ENCODE measurements at regions not wholly inside any gene's neighbourhood (a gene's known extent, or its start where the extent isn't known, plus 50 kb on each side); places are given as distances from the start of the nearest gene placed in this dataset.
"Not testable (repeated sequence)": the region's sequence is repeated elsewhere in the genome, so short reads cannot be mapped to it uniquely, and the experiment has no call there.

GRCh38 chr14:105700622-105701288, 174.4 kb downstream of the TMEM121 start:
- Histone ChIP-seq H3K27me3 (ENCODE audit: insufficient read depth, low read depth, severe bottlenecking) (peaks cover 17% of the 10 kb centered on the region), H3K9me3 (ENCODE audit: severe bottlenecking) (no peaks in the 10 kb centered on the region), H3K36me3 (no peaks in the 10 kb centered on the region), H3K4me3 (ENCODE audit: low read depth, low read length) (no peak overlapping the region), H3K27ac (no peak overlapping the region)
- no peak for TF ChIP-seq CTCF (IDR thresholded peaks at IDR 0.05; ENCODE audit: low read depth, low read length)
- DNase-seq, result no peak

- Histone ChIP-seq H3K9me3 (ENCODE audit: severe bottlenecking) (no peaks in the 10 kb centered on the region), H3K27me3 (ENCODE audit: insufficient read depth, low read depth, severe bottlenecking) (peaks cover 17% of the 10 kb centered on the region), H3K36me3 (no peaks in the 10 kb centered on the region), H3K27ac (no peak overlapping the region), H3K4me3 (ENCODE audit: low read depth, low read length) (no peak overlapping the region)
- no peak for TF ChIP-seq CTCF (IDR thresholded peaks at IDR 0.05; ENCODE audit: low read depth, low read length)
- no peak for DNase-seq
Measured at GRCh38 chr14:105701456-105702274, 175.3 kb downstream of the TMEM121 start.

DNA sequence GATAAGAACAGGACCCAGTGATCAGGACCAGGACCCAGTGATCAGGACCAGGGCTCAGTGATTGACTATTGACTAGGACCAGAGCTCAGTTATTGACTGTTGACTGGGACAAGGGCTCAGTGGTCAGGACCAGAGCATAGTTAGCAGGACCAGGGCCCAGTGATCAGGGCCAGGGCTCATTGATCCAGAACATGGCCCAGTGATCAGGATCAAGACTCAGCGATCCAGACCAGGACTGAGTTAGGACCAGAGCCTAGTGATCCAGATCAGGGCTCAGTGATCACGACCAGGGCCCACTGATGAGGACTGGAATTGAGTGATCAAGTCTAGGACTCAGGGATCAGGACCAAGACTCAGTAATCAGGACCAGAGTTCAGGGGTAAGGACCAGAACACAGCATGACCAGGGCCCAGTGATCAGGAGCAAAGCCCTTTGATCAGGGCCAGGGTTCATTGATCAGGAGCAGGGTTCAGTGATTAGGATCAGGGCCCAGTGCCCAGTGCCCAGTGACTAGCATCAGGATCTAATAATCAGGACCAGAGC, 176.0 kb downstream of the TMEM121 start:
- Histone ChIP-seq H3K36me3 (no peaks in the 10 kb centered on the region), H3K9me3 (ENCODE audit: severe bottlenecking) (no peaks in the 10 kb centered on the region), H3K27me3 (ENCODE audit: insufficient read depth, low read depth, severe bottlenecking) (peaks cover 17% of the 10 kb centered on the region), H3K4me3 (ENCODE audit: low read depth, low read length) (no peak overlapping the region), H3K27ac (no peak overlapping the region)
- no peak for DNase-seq
- TF ChIP-seq CTCF (IDR thresholded peaks at IDR 0.05; ENCODE audit: low read depth, low read length), result no peak

- not testable (repeated sequence) for DNase-seq; H3K36me3 ChIP-seq; H3K4me3 ChIP-seq (ENCODE audit: low read depth, low read length); H3K27ac ChIP-seq; H3K9me3 ChIP-seq (ENCODE audit: severe bottlenecking)
- H3K27me3 ChIP-seq (ENCODE audit: insufficient read depth, low read depth, severe bottlenecking), result peaks cover 24% of the 10 kb centered on the region
Measured at GRCh38 chr14:105703044-105703665, 176.8 kb downstream of the TMEM121 start.

- peaks cover 28% of the 10 kb centered on the region for H3K27me3 ChIP-seq (ENCODE audit: insufficient read depth, low read depth, severe bottlenecking)
- H3K27ac ChIP-seq; DNase-seq; H3K9me3 ChIP-seq (ENCODE audit: severe bottlenecking); H3K4me3 ChIP-seq (ENCODE audit: low read depth, low read length); H3K36me3 ChIP-seq: not testable (repeated sequence)
Measured at GRCh38 chr14:105704091-105704490, 177.7 kb downstream of the TMEM121 start.

- not testable (repeated sequence) for H3K27ac ChIP-seq; H3K9me3 ChIP-seq (ENCODE audit: severe bottlenecking); H3K4me3 ChIP-seq (ENCODE audit: low read depth, low read length); DNase-seq; H3K36me3 ChIP-seq
- peaks cover 28% of the 10 kb centered on the region for H3K27me3 ChIP-seq (ENCODE audit: insufficient read depth, low read depth, severe bottlenecking)
Measured at GRCh38 chr14:105704492-105704891, 178.1 kb downstream of the TMEM121 start.

- not testable (repeated sequence) for H3K36me3 ChIP-seq; DNase-seq; H3K4me3 ChIP-seq (ENCODE audit: low read depth, low read length); H3K9me3 ChIP-seq (ENCODE audit: severe bottlenecking); H3K27ac ChIP-seq
- peaks cover 26% of the 10 kb centered on the region for H3K27me3 ChIP-seq (ENCODE audit: insufficient read depth, low read depth, severe bottlenecking)
Measured at GRCh38 chr14:105705512-105705861, 179.1 kb downstream of the TMEM121 start.

DNA sequence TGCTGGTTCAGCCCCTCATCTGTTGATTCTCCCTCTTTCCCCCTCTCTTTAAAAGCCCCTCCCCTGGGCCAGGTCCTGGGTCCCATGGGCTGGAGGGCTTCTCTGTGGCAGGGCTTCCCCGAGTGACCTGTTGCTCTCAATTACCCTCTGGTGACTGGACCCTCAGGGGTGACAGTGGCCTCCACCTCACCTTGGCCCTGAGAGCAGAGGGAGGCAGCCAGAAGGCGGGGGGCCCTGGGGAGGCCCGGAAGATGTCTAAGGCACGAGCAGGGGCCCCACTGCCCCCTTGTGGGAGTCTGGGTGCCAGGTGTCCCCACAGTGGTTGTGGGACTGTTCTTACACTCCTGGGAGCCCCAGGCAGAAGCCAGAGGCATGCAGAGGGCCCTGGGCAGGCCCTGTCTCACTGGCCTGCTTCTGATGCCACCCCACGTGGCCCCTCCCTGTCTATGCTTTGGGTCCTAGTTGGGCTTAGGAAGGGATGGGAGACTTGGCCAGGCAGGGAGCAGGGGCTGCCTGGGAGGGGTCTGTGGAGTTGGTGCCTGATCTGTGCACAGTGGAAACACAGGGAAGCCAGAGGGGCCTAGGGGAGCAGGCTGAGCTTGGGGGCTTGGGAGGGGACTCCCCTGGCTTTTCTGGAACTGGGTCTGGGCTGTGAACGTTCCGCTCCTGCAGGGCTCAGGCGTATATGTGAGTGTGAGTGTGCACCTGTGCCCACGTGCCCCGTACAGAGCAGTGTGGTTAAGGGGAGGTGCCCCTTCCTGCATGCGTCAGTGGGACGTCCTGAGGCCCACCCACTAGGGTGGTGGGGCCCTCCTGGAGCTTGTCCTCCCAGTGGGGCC, 179.7 kb downstream of the TMEM121 start:
- not testable (repeated sequence) for H3K9me3 ChIP-seq (ENCODE audit: severe bottlenecking); H3K27ac ChIP-seq; H3K4me3 ChIP-seq (ENCODE audit: low read depth, low read length); H3K36me3 ChIP-seq; DNase-seq
- H3K27me3 ChIP-seq (ENCODE audit: insufficient read depth, low read depth, severe bottlenecking), result peaks cover 23% of the 10 kb centered on the region

DNA sequence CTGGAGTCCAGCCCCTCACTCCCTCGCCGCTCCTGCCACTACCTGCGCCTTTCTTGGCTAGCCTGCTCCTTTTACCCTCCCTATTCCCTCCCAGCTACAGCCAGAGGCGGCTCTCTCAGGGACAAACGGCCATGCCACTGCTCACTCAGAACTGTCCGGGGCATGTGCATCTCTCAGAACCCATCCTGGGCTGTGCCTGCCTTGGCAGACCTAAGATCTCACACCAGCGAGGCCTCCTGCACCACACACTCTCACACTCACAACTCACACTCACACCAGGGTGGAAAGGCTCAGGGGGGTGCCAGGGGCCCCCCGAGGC, 180.3 kb downstream of the TMEM121 start:
- not testable (repeated sequence) for H3K27ac ChIP-seq; H3K36me3 ChIP-seq; DNase-seq; H3K9me3 ChIP-seq (ENCODE audit: severe bottlenecking); H3K4me3 ChIP-seq (ENCODE audit: low read depth, low read length)
- peaks cover 23% of the 10 kb centered on the region for H3K27me3 ChIP-seq (ENCODE audit: insufficient read depth, low read depth, severe bottlenecking)

DNA sequence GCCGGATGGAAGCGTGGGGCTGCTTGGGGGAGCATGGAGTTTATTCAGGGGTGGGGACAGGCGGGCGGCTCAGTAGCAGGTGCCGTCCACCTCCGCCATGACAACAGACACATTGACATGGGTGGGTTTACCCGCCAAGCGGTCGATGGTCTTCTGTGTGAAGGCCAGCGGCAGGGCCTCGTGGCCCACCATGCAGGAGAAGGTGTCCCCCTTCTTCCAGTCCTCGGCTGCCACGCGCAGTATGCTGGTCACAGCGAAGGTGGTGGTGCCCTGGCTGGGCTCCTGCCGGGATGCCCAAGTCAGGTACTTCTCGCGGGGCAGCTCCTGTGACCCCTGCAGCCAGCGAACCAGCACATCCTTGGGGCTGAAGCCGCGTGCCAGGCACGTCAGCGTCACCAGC, 180.7 kb downstream of the TMEM121 start:
- DNase-seq; H3K4me3 ChIP-seq (ENCODE audit: low read depth, low read length); H3K9me3 ChIP-seq (ENCODE audit: severe bottlenecking); H3K27ac ChIP-seq; H3K36me3 ChIP-seq: not testable (repeated sequence)
- H3K27me3 ChIP-seq (ENCODE audit: insufficient read depth, low read depth, severe bottlenecking), result peaks cover 19% of the 10 kb centered on the region
